GM12878 (cell line): ENCODE measurements at regions not wholly inside any gene's neighbourhood (a gene's known extent, or its start where the extent isn't known, plus 50 kb on each side); places are given as distances from the start of the nearest gene placed in this dataset.

Experiments used
- POLR2A ChIP-seq: IDR thresholded peaks from 2 replicates; pipeline ENCODE4 v1.6.1; 2011; ENCODE audit warnings: low read depth, mild to moderate bottlenecking, low read length
- SMC3 ChIP-seq: IDR thresholded peaks from 2 replicates; pipeline ENCODE4 v1.6.1; 2011; ENCODE audit warnings: low read length, improper control_type of control experiment, borderline replicate concordance
- SP1 ChIP-seq: IDR thresholded peaks from one replicate; pipeline ENCODE4 v1.6.1; 2011; ENCODE audit warnings: low read depth, low read length

DNA sequence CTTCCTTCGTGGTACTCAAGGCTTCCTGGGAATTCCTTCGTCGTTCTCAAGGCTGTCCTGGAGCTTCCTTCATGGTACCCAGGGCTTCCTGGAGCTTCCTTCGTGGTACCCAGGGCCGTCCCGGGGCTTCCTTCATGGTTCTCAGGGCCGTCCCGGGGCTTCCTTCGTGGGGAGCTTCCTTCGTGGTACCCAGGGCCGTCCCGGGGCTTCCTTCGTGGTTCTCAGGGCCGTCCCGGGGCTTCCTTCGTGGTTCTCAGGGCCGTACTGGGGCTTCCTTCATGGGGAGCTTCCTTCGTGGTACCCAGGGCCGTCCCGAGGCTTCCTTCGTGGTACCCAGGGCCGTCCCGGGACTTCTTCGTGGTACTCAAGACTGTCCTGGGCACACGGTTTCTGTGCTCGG is 339.6 kb upstream of the FAT1 start:
- TF ChIP-seq SP1 (no peak), POLR2A (no peak), SMC3 (no peak)
